ENCODE measurements at regions not wholly inside any gene's neighbourhood (a gene's known extent, or its start where the extent isn't known, plus 50 kb on each side); places are given as distances from the start of the nearest gene placed in this dataset.
"Not testable (repeated sequence)": the region's sequence is repeated elsewhere in the genome, so short reads cannot be mapped to it uniquely, and the experiment has no call there.

- Histone ChIP-seq H3K4me1 (ENCODE audit: control insufficient read depth, insufficient read depth, low read length, poor library complexity, severe bottlenecking) (no peaks in the 10 kb centered on the region), H3K36me3 (ENCODE audit: control insufficient read depth, insufficient read depth, low read length) (no peaks in the 10 kb centered on the region), H3K9me3 (ENCODE audit: control insufficient read depth, low read length) (no peaks in the 10 kb centered on the region), H3K27ac (ENCODE audit: insufficient read depth, low read length, poor library complexity, severe bottlenecking) (no peak overlapping the region), H3K27me3 (replicated peaks; ENCODE audit: control insufficient read depth, insufficient read depth, low read length, poor library complexity, severe bottlenecking) (no peaks in the 10 kb centered on the region), H3K4me3 (ENCODE audit: insufficient read depth, low read depth, low read length, poor library complexity, severe bottlenecking) (no peak overlapping the region)
- DNase-seq: no peak
Observed at GRCh38 chr13:65508338-65508737, 1721.8 kb downstream of the PCDH9 start.

GRCh38 chr13:65505941-65506340, 1724.2 kb downstream of the PCDH9 start:
- H3K9me3 ChIP-seq (ENCODE audit: control insufficient read depth, low read length): no peaks in the 10 kb centered on the region
- H3K4me1 ChIP-seq (ENCODE audit: control insufficient read depth, insufficient read depth, low read length, poor library complexity, severe bottlenecking): no peaks in the 10 kb centered on the region
- no peak overlapping the region for H3K27ac ChIP-seq (ENCODE audit: insufficient read depth, low read length, poor library complexity, severe bottlenecking)
- no peak overlapping the region for H3K4me3 ChIP-seq (ENCODE audit: insufficient read depth, low read depth, low read length, poor library complexity, severe bottlenecking)
- DNase-seq: no peak
- H3K27me3 ChIP-seq (replicated peaks; ENCODE audit: control insufficient read depth, insufficient read depth, low read length, poor library complexity, severe bottlenecking): no peaks in the 10 kb centered on the region
- H3K36me3 ChIP-seq (ENCODE audit: control insufficient read depth, insufficient read depth, low read length): no peaks in the 10 kb centered on the region

GRCh38 chr13:65504213-65504612, 1725.9 kb downstream of the PCDH9 start:
- Histone ChIP-seq H3K27ac (ENCODE audit: insufficient read depth, low read length, poor library complexity, severe bottlenecking) (no peak overlapping the region), H3K27me3 (replicated peaks; ENCODE audit: control insufficient read depth, insufficient read depth, low read length, poor library complexity, severe bottlenecking) (no peaks in the 10 kb centered on the region), H3K4me1 (ENCODE audit: control insufficient read depth, insufficient read depth, low read length, poor library complexity, severe bottlenecking) (no peaks in the 10 kb centered on the region), H3K36me3 (ENCODE audit: control insufficient read depth, insufficient read depth, low read length) (no peaks in the 10 kb centered on the region), H3K4me3 (ENCODE audit: insufficient read depth, low read depth, low read length, poor library complexity, severe bottlenecking) (no peak overlapping the region), H3K9me3 (ENCODE audit: control insufficient read depth, low read length) (no peaks in the 10 kb centered on the region)
- no peak for DNase-seq

- H3K4me1 ChIP-seq (ENCODE audit: control insufficient read depth, insufficient read depth, low read length, poor library complexity, severe bottlenecking): no peaks in the 10 kb centered on the region
- no peaks in the 10 kb centered on the region for H3K36me3 ChIP-seq (ENCODE audit: control insufficient read depth, insufficient read depth, low read length)
- no peak overlapping the region for H3K4me3 ChIP-seq (ENCODE audit: insufficient read depth, low read depth, low read length, poor library complexity, severe bottlenecking)
- H3K9me3 ChIP-seq (ENCODE audit: control insufficient read depth, low read length): no peaks in the 10 kb centered on the region
- H3K27ac ChIP-seq (ENCODE audit: insufficient read depth, low read length, poor library complexity, severe bottlenecking): no peak overlapping the region
- H3K27me3 ChIP-seq (replicated peaks; ENCODE audit: control insufficient read depth, insufficient read depth, low read length, poor library complexity, severe bottlenecking): no peaks in the 10 kb centered on the region
- no peak for DNase-seq
Observed at GRCh38 chr13:65500481-65500880, 1729.7 kb downstream of the PCDH9 start.

GRCh38 chr13:65499256-65499655, 1730.9 kb downstream of the PCDH9 start:
- no peak for DNase-seq
- no peak overlapping the region for H3K27ac ChIP-seq (ENCODE audit: insufficient read depth, low read length, poor library complexity, severe bottlenecking)
- no peak overlapping the region for H3K4me3 ChIP-seq (ENCODE audit: insufficient read depth, low read depth, low read length, poor library complexity, severe bottlenecking)
- H3K27me3 ChIP-seq (replicated peaks; ENCODE audit: control insufficient read depth, insufficient read depth, low read length, poor library complexity, severe bottlenecking): no peaks in the 10 kb centered on the region
- H3K4me1 ChIP-seq (ENCODE audit: control insufficient read depth, insufficient read depth, low read length, poor library complexity, severe bottlenecking): no peaks in the 10 kb centered on the region
- no peaks in the 10 kb centered on the region for H3K36me3 ChIP-seq (ENCODE audit: control insufficient read depth, insufficient read depth, low read length)
- H3K9me3 ChIP-seq (ENCODE audit: control insufficient read depth, low read length): no peaks in the 10 kb centered on the region

GRCh38 chr13:65497265-65497664, 1732.9 kb downstream of the PCDH9 start:
- Histone ChIP-seq H3K4me3 (ENCODE audit: insufficient read depth, low read depth, low read length, poor library complexity, severe bottlenecking) (no peak overlapping the region), H3K27me3 (replicated peaks; ENCODE audit: control insufficient read depth, insufficient read depth, low read length, poor library complexity, severe bottlenecking) (no peaks in the 10 kb centered on the region), H3K9me3 (ENCODE audit: control insufficient read depth, low read length) (no peaks in the 10 kb centered on the region), H3K27ac (ENCODE audit: insufficient read depth, low read length, poor library complexity, severe bottlenecking) (no peak overlapping the region), H3K4me1 (ENCODE audit: control insufficient read depth, insufficient read depth, low read length, poor library complexity, severe bottlenecking) (no peaks in the 10 kb centered on the region), H3K36me3 (ENCODE audit: control insufficient read depth, insufficient read depth, low read length) (no peaks in the 10 kb centered on the region)
- no peak for DNase-seq

- H3K36me3 ChIP-seq (ENCODE audit: control insufficient read depth, insufficient read depth, low read length); H3K4me1 ChIP-seq (ENCODE audit: control insufficient read depth, insufficient read depth, low read length, poor library complexity, severe bottlenecking); H3K4me3 ChIP-seq (ENCODE audit: insufficient read depth, low read depth, low read length, poor library complexity, severe bottlenecking); H3K9me3 ChIP-seq (ENCODE audit: control insufficient read depth, low read length); H3K27me3 ChIP-seq (replicated peaks; ENCODE audit: control insufficient read depth, insufficient read depth, low read length, poor library complexity, severe bottlenecking); DNase-seq; H3K27ac ChIP-seq (ENCODE audit: insufficient read depth, low read length, poor library complexity, severe bottlenecking): not testable (repeated sequence)
Observed at GRCh38 chr13:65490725-65491124, 1739.4 kb downstream of the PCDH9 start.

- H3K36me3 ChIP-seq (ENCODE audit: control insufficient read depth, insufficient read depth, low read length): no peaks in the 10 kb centered on the region
- no peaks in the 10 kb centered on the region for H3K27me3 ChIP-seq (replicated peaks; ENCODE audit: control insufficient read depth, insufficient read depth, low read length, poor library complexity, severe bottlenecking)
- H3K4me1 ChIP-seq (ENCODE audit: control insufficient read depth, insufficient read depth, low read length, poor library complexity, severe bottlenecking): no peaks in the 10 kb centered on the region
- H3K4me3 ChIP-seq (ENCODE audit: insufficient read depth, low read depth, low read length, poor library complexity, severe bottlenecking): no peak overlapping the region
- no peak overlapping the region for H3K27ac ChIP-seq (ENCODE audit: insufficient read depth, low read length, poor library complexity, severe bottlenecking)
- DNase-seq: no peak
- H3K9me3 ChIP-seq (ENCODE audit: control insufficient read depth, low read length): no peaks in the 10 kb centered on the region
Observed at GRCh38 chr13:65488606-65489005, 1741.5 kb downstream of the PCDH9 start.

GRCh38 chr13:65479692-65480091, 1750.4 kb downstream of the PCDH9 start:
- H3K9me3 ChIP-seq (ENCODE audit: control insufficient read depth, low read length): no peaks in the 10 kb centered on the region
- H3K27me3 ChIP-seq (replicated peaks; ENCODE audit: control insufficient read depth, insufficient read depth, low read length, poor library complexity, severe bottlenecking): no peaks in the 10 kb centered on the region
- no peak overlapping the region for H3K27ac ChIP-seq (ENCODE audit: insufficient read depth, low read length, poor library complexity, severe bottlenecking)
- H3K4me3 ChIP-seq (ENCODE audit: insufficient read depth, low read depth, low read length, poor library complexity, severe bottlenecking): no peak overlapping the region
- no peak for DNase-seq
- H3K36me3 ChIP-seq (ENCODE audit: control insufficient read depth, insufficient read depth, low read length): no peaks in the 10 kb centered on the region
- H3K4me1 ChIP-seq (ENCODE audit: control insufficient read depth, insufficient read depth, low read length, poor library complexity, severe bottlenecking): no peaks in the 10 kb centered on the region

- no peak overlapping the region for H3K4me3 ChIP-seq (ENCODE audit: insufficient read depth, low read depth, low read length, poor library complexity, severe bottlenecking)
Observed at GRCh38 chr13:65473196-65473595, 1756.9 kb downstream of the PCDH9 start.

GRCh38 chr13:65472336-65472735, 1757.8 kb downstream of the PCDH9 start:
- no peaks in the 10 kb centered on the region for H3K36me3 ChIP-seq (ENCODE audit: control insufficient read depth, insufficient read depth, low read length)
- no peak overlapping the region for H3K27ac ChIP-seq (ENCODE audit: insufficient read depth, low read length, poor library complexity, severe bottlenecking)
- no peaks in the 10 kb centered on the region for H3K4me1 ChIP-seq (ENCODE audit: control insufficient read depth, insufficient read depth, low read length, poor library complexity, severe bottlenecking)
- H3K4me3 ChIP-seq (ENCODE audit: insufficient read depth, low read depth, low read length, poor library complexity, severe bottlenecking): no peak overlapping the region
- H3K27me3 ChIP-seq (replicated peaks; ENCODE audit: control insufficient read depth, insufficient read depth, low read length, poor library complexity, severe bottlenecking): no peaks in the 10 kb centered on the region
- DNase-seq: no peak
- H3K9me3 ChIP-seq (ENCODE audit: control insufficient read depth, low read length): no peaks in the 10 kb centered on the region

More at GRCh38 chr13:65473196-65473595, 1756.9 kb downstream of the PCDH9 start:
- no peaks in the 10 kb centered on the region for H3K4me1 ChIP-seq (ENCODE audit: control insufficient read depth, insufficient read depth, low read length, poor library complexity, severe bottlenecking)
- H3K27me3 ChIP-seq (replicated peaks; ENCODE audit: control insufficient read depth, insufficient read depth, low read length, poor library complexity, severe bottlenecking): no peaks in the 10 kb centered on the region
- H3K9me3 ChIP-seq (ENCODE audit: control insufficient read depth, low read length): no peaks in the 10 kb centered on the region
- H3K36me3 ChIP-seq (ENCODE audit: control insufficient read depth, insufficient read depth, low read length): no peaks in the 10 kb centered on the region
- no peak for DNase-seq
- no peak overlapping the region for H3K27ac ChIP-seq (ENCODE audit: insufficient read depth, low read length, poor library complexity, severe bottlenecking)

All from effector memory CD4-positive, alpha-beta T cell (primary cell).